ENCODE measurements at regions not wholly inside any gene's neighbourhood (a gene's known extent, or its start where the extent isn't known, plus 50 kb on each side); places are given as distances from the start of the nearest gene placed in this dataset.

- DNase-seq, result no peak
Measured at GRCh38 chr6:65876668-65877067, 169.6 kb upstream of the EYS start.

GRCh38 chr6:65852369-65852852 is 145.4 kb upstream of the EYS start:
- DNase-seq, result no peak

- no peak for DNase-seq
Measured at GRCh38 chr6:65830151-65830550, 123.1 kb upstream of the EYS start.

- no peak for DNase-seq
Measured at GRCh38 chr6:65819152-65819551, 112.1 kb upstream of the EYS start.

- no peak for DNase-seq
Measured at GRCh38 chr6:65818576-65818975, 111.5 kb upstream of the EYS start.

GRCh38 chr6:65816991-65817390 is 110.0 kb upstream of the EYS start:
- DNase-seq, result no peak

- DNase-seq, result no peak
Measured at GRCh38 chr6:65814071-65814470, 107.0 kb upstream of the EYS start.

GRCh38 chr6:65803186-65803585 is 96.2 kb upstream of the EYS start:
- no peak for DNase-seq

GRCh38 chr6:65799389-65799788 is 92.4 kb upstream of the EYS start:
- DNase-seq, result no peak

GRCh38 chr6:65798280-65799014 is 91.4 kb upstream of the EYS start:
- DNase-seq, result no peak

- no peak for DNase-seq
Measured at GRCh38 chr6:65790666-65791065, 83.6 kb upstream of the EYS start.

GRCh38 chr6:65787787-65788186 is 80.8 kb upstream of the EYS start:
- DNase-seq, result no peak

GRCh38 chr6:65786815-65787214 is 79.8 kb upstream of the EYS start:
- DNase-seq, result no peak

- no peak for DNase-seq
Measured at GRCh38 chr6:65780691-65781090, 73.7 kb upstream of the EYS start.

- DNase-seq, result no peak
Measured at GRCh38 chr6:65776332-65776731, 69.3 kb upstream of the EYS start.

- no peak for DNase-seq
Measured at GRCh38 chr6:65771946-65772345, 64.9 kb upstream of the EYS start.

- DNase-seq, result no peak
Measured at GRCh38 chr6:65761890-65762289, 54.9 kb upstream of the EYS start.

GRCh38 chr6:65760285-65760684 is 53.3 kb upstream of the EYS start:
- DNase-seq, result no peak

Data from suppressor macrophage treated with lipopolysaccharide for 4 hours (primary cell).